ENCODE measurements at regions not wholly inside any gene's neighbourhood (a gene's known extent, or its start where the extent isn't known, plus 50 kb on each side); places are given as distances from the start of the nearest gene placed in this dataset.
"Not testable (repeated sequence)": the region's sequence is repeated elsewhere in the genome, so short reads cannot be mapped to it uniquely, and the experiment has no call there.

- no peaks in the 10 kb centered on the region for H3K4me1 ChIP-seq
- no peak for DNase-seq
Measured at GRCh38 chr7:24157666-24158065, 126.3 kb upstream of the NPY start.

GRCh38 chr7:24158975-24159374, 125.0 kb upstream of the NPY start:
- no peaks in the 10 kb centered on the region for H3K27me3 ChIP-seq
- TF ChIP-seq CTCF (IDR thresholded peaks at IDR 0.05): no peak
- DNase-seq: no peak
- intact Hi-C loops (cut with DNase I; ENCODE audit: low total_unique reads): no loop called here
- no peak overlapping the region for H3K27ac ChIP-seq
- H3K4me1 ChIP-seq: no peaks in the 10 kb centered on the region
- H3K9me3 ChIP-seq: no peaks in the 10 kb centered on the region
- H3K4me3 ChIP-seq: no peak overlapping the region
- H3K36me3 ChIP-seq: no peaks in the 10 kb centered on the region

More at GRCh38 chr7:24157666-24158065, 126.3 kb upstream of the NPY start:
- TF ChIP-seq CTCF (IDR thresholded peaks at IDR 0.05): no peak
- Histone ChIP-seq H3K9me3 (no peaks in the 10 kb centered on the region), H3K27ac (no peak overlapping the region), H3K27me3 (no peaks in the 10 kb centered on the region), H3K4me3 (no peak overlapping the region), H3K36me3 (no peaks in the 10 kb centered on the region)
- intact Hi-C loops (cut with DNase I; ENCODE audit: low total_unique reads): no loop called here

GRCh38 chr7:24164401-24164800, 119.6 kb upstream of the NPY start:
- no peak overlapping the region for H3K4me3 ChIP-seq
- H3K27me3 ChIP-seq: no peaks in the 10 kb centered on the region
- intact Hi-C loops (cut with DNase I; ENCODE audit: low total_unique reads): no loop called here
- no peak overlapping the region for H3K27ac ChIP-seq
- no peaks in the 10 kb centered on the region for H3K36me3 ChIP-seq
- DNase-seq: no peak
- TF ChIP-seq CTCF (IDR thresholded peaks at IDR 0.05): no peak
- no peaks in the 10 kb centered on the region for H3K9me3 ChIP-seq
- H3K4me1 ChIP-seq: no peaks in the 10 kb centered on the region

GRCh38 chr7:24169077-24169624, 114.8 kb upstream of the NPY start:
- H3K36me3 ChIP-seq: no peaks in the 10 kb centered on the region
- H3K9me3 ChIP-seq: no peaks in the 10 kb centered on the region
- H3K4me1 ChIP-seq: no peaks in the 10 kb centered on the region
- no peak for DNase-seq
- no peaks in the 10 kb centered on the region for H3K27me3 ChIP-seq
- H3K4me3 ChIP-seq: no peak overlapping the region
- intact Hi-C loops (cut with DNase I; ENCODE audit: low total_unique reads): no loop called here
- TF ChIP-seq CTCF (IDR thresholded peaks at IDR 0.05): no peak
- no peak overlapping the region for H3K27ac ChIP-seq

GRCh38 chr7:24171951-24172350, 112.0 kb upstream of the NPY start:
- H3K27me3 ChIP-seq; H3K27ac ChIP-seq; H3K9me3 ChIP-seq; H3K4me3 ChIP-seq; H3K4me1 ChIP-seq; intact Hi-C loops (cut with DNase I; ENCODE audit: low total_unique reads); DNase-seq; H3K36me3 ChIP-seq: not testable (repeated sequence)

- no peak for TF ChIP-seq CTCF (IDR thresholded peaks at IDR 0.05)
- Histone ChIP-seq H3K4me1 (no peaks in the 10 kb centered on the region), H3K27ac (no peak overlapping the region), H3K27me3 (no peaks in the 10 kb centered on the region), H3K9me3 (no peaks in the 10 kb centered on the region), H3K36me3 (no peaks in the 10 kb centered on the region), H3K4me3 (no peak overlapping the region)
- DNase-seq: no peak
- intact Hi-C loops (cut with DNase I; ENCODE audit: low total_unique reads): no loop called here
Measured at GRCh38 chr7:24172856-24173255, 111.1 kb upstream of the NPY start.

Data from tibial artery (tissue), 4 donors.